Mesenchymal stem cell (in vitro differentiated cells and primary cell): ENCODE measurements at regions not wholly inside any gene's neighbourhood (a gene's known extent, or its start where the extent isn't known, plus 50 kb on each side); places are given as distances from the start of the nearest gene placed in this dataset.

Source experiments
- DNase-seq: peaks from one replicate; pipeline ENCODE4 v3.0.0-alpha.2; 2013
- H2AFZ ChIP-seq: one replicate; pipeline ENCODE4 v1.6.1; 2013; ENCODE audit warnings: low read depth, mild to moderate bottlenecking, control low read depth, inconsistent platforms, low read length, moderate library complexity
- H2AK5ac ChIP-seq: 2 replicates; pipeline ENCODE4 v1.6.1; 2013; ENCODE audit warnings: low read length, moderate library complexity, mild to moderate bottlenecking, inconsistent platforms; ENCODE audit not compliant: severe bottlenecking
- H2BK120ac ChIP-seq: one replicate; pipeline ENCODE4 v1.6.1; 2013; ENCODE audit warnings: low read depth, mild to moderate bottlenecking, inconsistent platforms, low read length, moderate library complexity
- H2BK12ac ChIP-seq, 2 experiments: one replicate each; pipeline ENCODE4 v1.6.1; 2013; ENCODE audit warnings: inconsistent platforms in 2 of 2, low read length in 2 of 2, mild to moderate bottlenecking in 2 of 2, moderate library complexity in 2 of 2, control low read depth in 1 of 2
- H2BK15ac ChIP-seq: one replicate; pipeline ENCODE4 v1.6.1; 2013; ENCODE audit warnings: mild to moderate bottlenecking, low read depth, inconsistent platforms; ENCODE audit not compliant: poor library complexity, severe bottlenecking
- H2BK5ac ChIP-seq: 2 replicates; pipeline ENCODE4 v1.6.1; 2013; ENCODE audit warnings: low read depth, mild to moderate bottlenecking, low read length, control low read depth, inconsistent platforms; ENCODE audit not compliant: poor library complexity, severe bottlenecking
- H3K14ac ChIP-seq, 2 experiments: one replicate each; pipeline ENCODE4 v1.6.1; 2013; ENCODE audit warnings: inconsistent platforms in 2 of 2, low read length in 2 of 2, control low read depth in 1 of 2, mild to moderate bottlenecking in 1 of 2, moderate library complexity in 1 of 2
- H3K18ac ChIP-seq, 2 experiments: one replicate each; pipeline ENCODE4 v1.6.1; 2013; ENCODE audit warnings: inconsistent platforms in 2 of 2, low read length in 2 of 2, control low read depth in 1 of 2, low read depth in 1 of 2, mild to moderate bottlenecking in 1 of 2
- H3K23ac ChIP-seq, 2 experiments: one replicate each; pipeline ENCODE4 v1.6.1; 2013; ENCODE audit warnings: inconsistent platforms in 2 of 2, low read length in 2 of 2, mild to moderate bottlenecking in 2 of 2, moderate library complexity in 2 of 2, control low read depth in 1 of 2
- H3K27ac ChIP-seq: 2 replicates; pipeline ENCODE4 v1.5.1; 2013; ENCODE audit warnings: mild to moderate bottlenecking, moderate library complexity, low read length, control low read depth, inconsistent platforms; ENCODE audit not compliant: poor library complexity, severe bottlenecking
- H3K27me3 ChIP-seq, 2 experiments: 2 replicates each; pipeline versions ENCODE4 v1.6.1 to v1.7.0; 2013; ENCODE audit warnings: low read length in 2 of 2, mild to moderate bottlenecking in 2 of 2, moderate library complexity in 2 of 2, control low read depth in 1 of 2, inconsistent platforms in 1 of 2; ENCODE audit not compliant: control insufficient read depth in 1 of 2, insufficient read depth in 1 of 2
- H3K36me3 ChIP-seq, 2 experiments: 2 replicates each; pipeline versions ENCODE4 v1.6.1 to v1.7.0; 2013; ENCODE audit warnings: low read length in 2 of 2, control low read depth in 1 of 2, inconsistent platforms in 1 of 2, low read depth in 1 of 2, mild to moderate bottlenecking in 1 of 2; ENCODE audit not compliant: insufficient read depth in 2 of 2, control insufficient read depth in 1 of 2
- H3K4ac ChIP-seq, 2 experiments: one replicate each; pipeline ENCODE4 v1.6.1; 2013; ENCODE audit warnings: inconsistent platforms in 2 of 2, low read length in 2 of 2, mild to moderate bottlenecking in 2 of 2, moderate library complexity in 2 of 2, control low read depth in 1 of 2, low read depth in 1 of 2
- H3K4me1 ChIP-seq: 2 replicates; pipeline ENCODE4 v1.6.1; 2013; ENCODE audit warnings: low read depth, low read length, control low read depth; ENCODE audit not compliant: control insufficient read depth, insufficient read depth
- H3K4me2 ChIP-seq: 2 replicates; pipeline ENCODE4 v1.6.1; 2013; ENCODE audit warnings: low read length, mild to moderate bottlenecking, inconsistent platforms; ENCODE audit not compliant: poor library complexity, severe bottlenecking
- H3K4me3 ChIP-seq, 2 experiments: 2 replicates each; pipeline versions ENCODE4 v1.5.1 to v1.7.0; 2013; ENCODE audit warnings: low read length in 2 of 2, mild to moderate bottlenecking in 2 of 2, control low read depth in 1 of 2, low read depth in 1 of 2; ENCODE audit not compliant: insufficient read depth in 1 of 2
- H3K79me1 ChIP-seq: replicated peaks from 2 replicates; pipeline ENCODE4 v1.6.1; 2013; ENCODE audit warnings: mild to moderate bottlenecking, control low read depth, low read length, inconsistent platforms; ENCODE audit not compliant: poor library complexity, severe bottlenecking
- H3K9ac ChIP-seq: 2 replicates; pipeline ENCODE4 v1.7.0; 2013; ENCODE audit warnings: mild to moderate bottlenecking, low read length, moderate library complexity
- H3K9me3 ChIP-seq: 2 replicates; pipeline ENCODE4 v1.7.0; 2013; ENCODE audit warnings: mild to moderate bottlenecking, low read length; ENCODE audit not compliant: control insufficient read depth
- H4K8ac ChIP-seq: one replicate; pipeline ENCODE4 v1.6.1; 2013; ENCODE audit warnings: inconsistent platforms, mild to moderate bottlenecking, low read length, moderate library complexity
- H4K91ac ChIP-seq: one replicate; pipeline ENCODE4 v1.6.1; 2013; ENCODE audit warnings: mild to moderate bottlenecking, low read length, inconsistent platforms
- WGBS: methylation state at CpG from one replicate; pipeline ENCODE4 v1.1.7; 2013; ENCODE audit warnings: mixed read lengths; 5-methylcytosine and 5-hydroxymethylcytosine counted together

- H3K36me3 ChIP-seq, result no peaks in the 10 kb centered on the region
- H3K4ac ChIP-seq, result no peak overlapping the region
- no peak overlapping the region for H3K4me2 ChIP-seq
- no peak overlapping the region for H3K9ac ChIP-seq
- no peaks in the 10 kb centered on the region for H3K79me1 ChIP-seq
- no peak overlapping the region for H3K27ac ChIP-seq
- no peak overlapping the region for H2AK5ac ChIP-seq
- H3K23ac ChIP-seq, result no peak overlapping the region
- peaks cover 5% of the 10 kb centered on the region for H3K9me3 ChIP-seq
- no peak overlapping the region for H4K91ac ChIP-seq
- H4K8ac ChIP-seq, result no peak overlapping the region
- no peak overlapping the region for H3K14ac ChIP-seq
- no peak overlapping the region for H2BK120ac ChIP-seq
- H3K27me3 ChIP-seq, result no peaks in the 10 kb centered on the region
- WGBS, result 80% methylated on average over 2 of the region's 2 CpGs
- H2BK15ac ChIP-seq, result no peak overlapping the region
- H2AFZ ChIP-seq, result no peak overlapping the region
- no peaks in the 10 kb centered on the region for H3K4me1 ChIP-seq
- no peak overlapping the region for H3K18ac ChIP-seq
- H3K4me3 ChIP-seq, result no peak overlapping the region
- DNase-seq, result no peak
- no peak overlapping the region for H2BK12ac ChIP-seq
- H2BK5ac ChIP-seq, result no peak overlapping the region
Measured at GRCh38 chr12:125852679-125853078, 787.4 kb downstream of the AACS start.

GRCh38 chr12:125853670-125854069 is 788.4 kb downstream of the AACS start:
- no peaks in the 10 kb centered on the region for H3K27me3 ChIP-seq
- no peaks in the 10 kb centered on the region for H3K36me3 ChIP-seq
- no peak overlapping the region for H2BK15ac ChIP-seq
- H3K9me3 ChIP-seq, result no peaks in the 10 kb centered on the region
- H3K4me1 ChIP-seq, result no peaks in the 10 kb centered on the region
- no peaks in the 10 kb centered on the region for H3K79me1 ChIP-seq
- H2BK5ac ChIP-seq, result no peak overlapping the region
- H3K4ac ChIP-seq, result no peak overlapping the region
- H3K18ac ChIP-seq, result no peak overlapping the region
- H3K4me3 ChIP-seq, result no peak overlapping the region
- H2BK12ac ChIP-seq, result no peak overlapping the region
- H3K4me2 ChIP-seq, result no peak overlapping the region
- H3K23ac ChIP-seq, result no peak overlapping the region
- no peak overlapping the region for H2BK120ac ChIP-seq
- H2AK5ac ChIP-seq, result no peak overlapping the region
- H3K14ac ChIP-seq, result no peak overlapping the region
- DNase-seq, result no peak
- no peak overlapping the region for H2AFZ ChIP-seq
- H3K9ac ChIP-seq, result no peak overlapping the region
- H4K8ac ChIP-seq, result no peak overlapping the region
- no CpG with 5 or more reads among the region's 1 CpG for WGBS
- no peak overlapping the region for H3K27ac ChIP-seq
- H4K91ac ChIP-seq, result no peak overlapping the region

DNA sequence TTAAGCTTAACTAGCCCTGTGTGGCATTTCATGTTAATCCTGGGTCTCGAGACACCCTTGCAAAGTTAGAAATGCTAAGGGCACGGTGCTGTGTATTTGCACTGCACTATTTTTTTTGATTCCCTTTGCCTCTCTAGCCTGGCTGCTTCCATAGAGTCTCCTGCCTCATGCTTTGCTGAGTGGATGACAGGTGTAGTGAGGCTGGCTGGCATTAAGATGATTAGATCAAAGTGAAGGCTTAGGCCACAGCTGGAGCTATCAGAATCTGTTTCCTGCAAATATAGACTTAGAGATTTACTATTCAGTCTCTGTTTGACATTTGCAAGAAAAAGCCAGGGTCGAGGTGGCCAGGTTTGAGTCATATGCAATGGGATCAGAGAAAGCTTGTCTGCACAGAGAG is 791.1 kb downstream of the AACS start:
- H3K79me1 ChIP-seq, result no peaks in the 10 kb centered on the region
- H3K4me3 ChIP-seq, result no peak overlapping the region
- no peak overlapping the region for H3K23ac ChIP-seq
- H2BK5ac ChIP-seq, result no peak overlapping the region
- no peak overlapping the region for H3K18ac ChIP-seq
- H2BK15ac ChIP-seq, result no peak overlapping the region
- H2BK120ac ChIP-seq, result no peak overlapping the region
- no peak overlapping the region for H2AFZ ChIP-seq
- H3K36me3 ChIP-seq, result no peaks in the 10 kb centered on the region
- no peak overlapping the region for H2BK12ac ChIP-seq
- H3K27ac ChIP-seq, result no peak overlapping the region
- no peak overlapping the region for H2AK5ac ChIP-seq
- H3K14ac ChIP-seq, result no peak overlapping the region
- no peak overlapping the region for H3K9ac ChIP-seq
- 29% methylated on average over 3 of the region's 3 CpGs for WGBS
- no peak overlapping the region for H4K8ac ChIP-seq
- H4K91ac ChIP-seq, result no peak overlapping the region
- no peak overlapping the region for H3K4ac ChIP-seq
- no peaks in the 10 kb centered on the region for H3K27me3 ChIP-seq
- DNase-seq, result no peak
- peaks cover 3% of the 10 kb centered on the region for H3K9me3 ChIP-seq
- H3K4me2 ChIP-seq, result no peak overlapping the region
- H3K4me1 ChIP-seq, result no peaks in the 10 kb centered on the region

DNA sequence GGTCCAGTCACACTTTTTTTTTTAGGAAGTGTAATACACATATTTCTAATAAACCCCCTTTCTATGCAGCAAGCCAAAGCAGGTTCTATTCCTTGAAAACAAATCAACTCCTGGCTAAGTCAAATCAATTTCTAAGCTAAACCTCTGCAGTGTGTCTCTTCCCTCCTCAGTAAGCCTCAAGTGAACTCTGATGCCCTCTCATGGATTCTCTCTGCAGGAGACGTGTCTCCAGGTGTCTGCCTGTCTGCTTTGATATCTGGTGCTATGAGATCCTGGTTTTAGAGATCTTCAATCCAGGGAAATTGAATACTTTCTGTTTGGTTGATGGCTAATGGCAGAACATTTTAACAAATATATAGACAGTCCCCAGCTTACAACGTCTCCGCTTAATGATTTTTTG is 791.7 kb downstream of the AACS start:
- H3K14ac ChIP-seq, result no peak overlapping the region
- no peak overlapping the region for H3K4ac ChIP-seq
- no peaks in the 10 kb centered on the region for H3K79me1 ChIP-seq
- no peak overlapping the region for H2AFZ ChIP-seq
- no peak overlapping the region for H3K23ac ChIP-seq
- no peak overlapping the region for H3K27ac ChIP-seq
- DNase-seq, result no peak
- H2BK120ac ChIP-seq, result no peak overlapping the region
- no peaks in the 10 kb centered on the region for H3K27me3 ChIP-seq
- no CpG with 5 or more reads among the region's 3 CpGs for WGBS
- H3K4me2 ChIP-seq, result no peak overlapping the region
- H2BK5ac ChIP-seq, result no peak overlapping the region
- H3K9ac ChIP-seq, result no peak overlapping the region
- no peak overlapping the region for H3K18ac ChIP-seq
- no peak overlapping the region for H3K4me3 ChIP-seq
- H2BK12ac ChIP-seq, result no peak overlapping the region
- no peak overlapping the region for H2AK5ac ChIP-seq
- H4K91ac ChIP-seq, result no peak overlapping the region
- H3K36me3 ChIP-seq, result no peaks in the 10 kb centered on the region
- no peak overlapping the region for H4K8ac ChIP-seq
- H3K9me3 ChIP-seq, result peaks cover 3% of the 10 kb centered on the region
- no peaks in the 10 kb centered on the region for H3K4me1 ChIP-seq
- no peak overlapping the region for H2BK15ac ChIP-seq
